GM12872 (cell line): ENCODE measurements at regions not wholly inside any gene's neighbourhood (a gene's known extent, or its start where the extent isn't known, plus 50 kb on each side); places are given as distances from the start of the nearest gene placed in this dataset.

Experiments
- CTCF ChIP-seq: IDR thresholded peaks from 3 replicates; pipeline ENCODE4 v1.5.1; 2011; ENCODE audit warnings: low read depth, mild to moderate bottlenecking, low read length, moderate library complexity; ENCODE audit not compliant: insufficient read depth

GRCh38 chr14:48943913-48944312 is 642.3 kb downstream of the RPS29 start:
- TF ChIP-seq CTCF, result no peak

DNA sequence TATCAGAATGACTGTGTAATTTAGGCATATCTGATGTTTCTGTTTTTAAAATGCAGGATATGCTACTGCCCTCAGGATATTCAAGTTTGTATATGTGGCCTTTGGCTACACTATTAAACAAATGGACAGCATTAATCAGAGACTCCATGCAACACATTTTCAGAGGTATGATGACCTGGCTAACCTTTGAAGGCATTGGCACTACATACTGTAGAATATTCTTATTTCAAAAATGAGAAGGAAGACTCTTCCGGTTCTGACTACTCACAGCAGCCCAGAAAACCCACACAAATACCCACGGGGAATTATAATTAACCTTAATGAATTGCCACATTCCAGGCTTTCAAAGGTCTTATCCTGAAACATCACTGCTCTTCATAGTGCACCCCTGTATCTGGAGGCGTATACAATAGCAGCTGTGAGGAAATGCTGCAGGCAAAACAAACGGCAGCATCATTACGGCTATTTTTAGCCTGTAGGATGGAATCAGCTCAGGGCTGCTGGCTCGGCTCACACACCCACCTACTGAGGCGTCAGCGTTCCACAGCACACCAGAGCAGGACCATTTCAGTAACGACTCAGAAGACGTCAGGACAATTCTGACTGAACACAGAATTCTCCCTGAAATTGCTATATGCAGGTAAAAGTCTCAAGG is 648.5 kb downstream of the RPS29 start:
- no peak for TF ChIP-seq CTCF

DNA sequence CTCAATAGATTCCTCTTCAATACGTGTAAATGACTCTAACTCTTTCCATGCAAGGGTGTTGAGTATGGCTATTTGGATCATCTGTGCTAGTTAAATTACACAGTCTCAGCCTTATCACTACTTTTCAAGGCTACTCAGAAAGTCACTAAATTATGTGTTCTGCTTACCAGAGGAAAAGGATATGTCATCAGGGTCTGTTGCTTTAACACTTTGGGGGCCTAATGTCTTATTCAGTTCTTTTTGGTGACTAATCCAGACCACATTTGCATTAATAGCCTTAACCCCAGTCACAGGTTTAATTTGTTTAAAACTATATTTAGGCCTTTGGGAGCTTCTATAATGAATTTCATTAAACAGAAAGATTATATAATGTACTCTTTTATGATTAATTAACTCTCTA is 649.3 kb downstream of the RPS29 start:
- no peak for TF ChIP-seq CTCF

- no peak for TF ChIP-seq CTCF
Observed at GRCh38 chr14:48936362-48936761, 649.8 kb downstream of the RPS29 start.

- TF ChIP-seq CTCF, result no peak
Observed at GRCh38 chr14:48925184-48925583, 661.0 kb downstream of the RPS29 start.

DNA sequence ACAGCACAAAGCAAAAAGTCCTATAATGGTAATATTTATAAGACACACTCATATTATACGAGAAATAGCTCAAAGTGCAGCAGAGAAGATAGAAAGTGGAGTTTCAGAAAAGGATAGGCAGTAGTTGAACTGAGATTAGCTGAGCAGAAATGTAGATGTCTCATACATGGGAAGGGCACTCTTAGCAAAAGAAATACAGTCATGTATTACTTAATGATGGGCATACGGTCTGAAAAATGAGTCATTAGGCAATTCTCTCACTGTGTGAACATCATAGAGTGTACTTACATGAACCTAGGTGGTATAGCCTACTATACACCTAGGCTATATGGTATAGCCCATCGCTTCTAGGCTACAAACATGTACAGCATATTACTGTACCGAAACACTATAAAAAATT is 671.3 kb downstream of the RPS29 start:
- TF ChIP-seq CTCF, result no peak

- no peak for TF ChIP-seq CTCF
Observed at GRCh38 chr14:48914382-48914781, 671.8 kb downstream of the RPS29 start.

GRCh38 chr14:48900565-48900964 is 685.6 kb downstream of the RPS29 start:
- no peak for TF ChIP-seq CTCF
